HCT116 (cell line): ENCODE measurements at regions not wholly inside any gene's neighbourhood (a gene's known extent, or its start where the extent isn't known, plus 50 kb on each side); places are given as distances from the start of the nearest gene placed in this dataset.

Experiments used
- ATAC-seq: fragments of 200-7000 bp; cut with Tn5 transposase; 2 replicates; pipeline ENCODE4 v1.9.1; 2020; ENCODE audit warnings: mild to moderate bottlenecking, moderate library complexity
- BruUV-seq: library from RNA; stranded (reverse); fragments of 400-500 nt; replicated peaks from 2 replicates; lab custom pipeline; 2021; lab: Mats Ljungman, UMichigan
- CTCF ChIA-PET: fragments of 300-600 bp; sonication (Branson Sonifier 250); formaldehyde crosslinking; loops from one replicate; lab custom pipeline; 2021; ENCODE audit warnings: antibody characterized with exemption; lab: Charles Lee
- POLR2A ChIA-PET: fragments of 300-600, 350-600 bp; sonication (Branson Sonifier 250); formaldehyde crosslinking; loops from one replicate; lab custom pipeline; 2021; ENCODE audit warnings: antibody characterized with exemption; lab: Charles Lee
- RAD21 ChIA-PET, 2 experiments: fragments of 300-600 bp; sonication (Branson Sonifier 250); formaldehyde crosslinking; loops; one replicate each; lab custom pipeline; 2023; ENCODE audit warnings: low total read pairs in 2 of 2; ENCODE audit not compliant: uncharacterized antibody in 2 of 2, unreplicated experiment in 2 of 2, low non-redundant PET in 1 of 2; lab: Charles Lee
- DNase-seq: peaks from one replicate; pipeline ENCODE4 v3.0.0-alpha.2; 2010; ENCODE audit warnings: low read depth, low spot score
- H2AFZ ChIP-seq: fragments of 200-600 bp; shearing (Covaris generic), sonication (generic); 2 replicates; pipeline ENCODE4 v1.6.1; 2017; ENCODE audit warnings: low read depth, mixed run types, mixed read lengths, antibody characterized with exemption, low read length; ENCODE audit not compliant: poor library complexity, severe bottlenecking
- H3K27ac ChIP-seq: 2 replicates; pipeline ENCODE4 v1.5.1; 2012; ENCODE audit warnings: low read depth, low read length
- H3K27me3 ChIP-seq: fragments of 200-600 bp; sonication (generic); 2 replicates; pipeline ENCODE4 v1.6.1; 2016; ENCODE audit warnings: mixed run types, low read length, mixed read lengths; ENCODE audit not compliant: insufficient read depth
- H3K36me3 ChIP-seq, 2 experiments: fragments of 200-500 bp in 1 of 2; fragments of 200-600 bp in 1 of 2; sonication (Bioruptor generic) in 1 of 2; sonication (generic) in 1 of 2; 2 replicates each; pipeline versions ENCODE4 v1.5.1 to v1.6.1; 2014 to 2016; ENCODE audit warnings: low read length in 2 of 2, inconsistent platforms in 1 of 2, mixed read lengths in 1 of 2, mixed run types in 1 of 2; ENCODE audit not compliant: insufficient read depth in 2 of 2, control insufficient read depth in 1 of 2
- H3K4me1 ChIP-seq, 2 experiments: fragments of 200-600 bp in 1 of 2; sonication (generic) in 1 of 2; 2 replicates each; pipeline versions ENCODE4 v1.5.1 to v1.6.1; 2012 to 2017; ENCODE audit warnings: low read length in 2 of 2, inconsistent platforms in 1 of 2, mild to moderate bottlenecking in 1 of 2, mixed read lengths in 1 of 2, mixed run types in 1 of 2, moderate library complexity in 1 of 2; ENCODE audit not compliant: insufficient read depth in 2 of 2, control insufficient read depth in 1 of 2
- H3K4me2 ChIP-seq: fragments of 200-600 bp; sonication (generic); 2 replicates; pipeline ENCODE4 v1.6.1; 2017; ENCODE audit warnings: mixed run types, low read length, mixed read lengths
- H3K4me3 ChIP-seq, 2 experiments: fragments of 200-600 bp in 1 of 2; sonication (generic) in 1 of 2; replicated peaks in 1 of 2; 2 replicates each; pipeline ENCODE4 v1.5.1; 2011 to 2016; ENCODE audit warnings: low read length in 2 of 2, control low read depth in 1 of 2, low read depth in 1 of 2, mild to moderate bottlenecking in 1 of 2, mixed read lengths in 1 of 2, mixed run types in 1 of 2
- H3K79me2 ChIP-seq: fragments of 200-600 bp; sonication (generic); 2 replicates; pipeline ENCODE4 v1.6.1; 2017; ENCODE audit warnings: mild to moderate bottlenecking, mixed run types, low read length, moderate library complexity, mixed read lengths; ENCODE audit not compliant: insufficient read depth
- H3K9ac ChIP-seq: fragments of 200-600 bp; sonication (generic); 2 replicates; pipeline ENCODE4 v1.6.1; 2016; ENCODE audit warnings: low read length, mixed read lengths
- H3K9me2 ChIP-seq: fragments of 200-600 bp; sonication (generic), shearing (Covaris generic); 2 replicates; pipeline ENCODE4 v1.6.1; 2017; ENCODE audit warnings: mixed run types, mild to moderate bottlenecking, moderate library complexity; ENCODE audit not compliant: insufficient read depth
- H3K9me3 ChIP-seq, 2 experiments: fragments of 200-500 bp in 1 of 2; fragments of 200-600 bp in 1 of 2; sonication (Bioruptor generic) in 1 of 2; sonication (generic) in 1 of 2; 2 replicates each; pipeline ENCODE4 v1.6.1; 2014 to 2017; ENCODE audit warnings: low read length in 2 of 2, mixed read lengths in 2 of 2, inconsistent platforms in 1 of 2, low read depth in 1 of 2, mild to moderate bottlenecking in 1 of 2, mixed run types in 1 of 2, moderate library complexity in 1 of 2; ENCODE audit not compliant: control insufficient read depth in 1 of 2, insufficient read depth in 1 of 2
- H4K20me1 ChIP-seq: fragments of 200-600 bp; sonication (generic), shearing (Covaris generic); 2 replicates; pipeline ENCODE4 v1.6.1; 2017; ENCODE audit warnings: mixed run types, mild to moderate bottlenecking, moderate library complexity; ENCODE audit not compliant: insufficient read depth
- CEBPB ChIP-seq: IDR thresholded peaks from 2 replicates; pipeline ENCODE4 v1.6.1; 2012; ENCODE audit warnings: low read depth
- RAD21 ChIP-seq: IDR thresholded peaks from 2 replicates; pipeline ENCODE4 v1.6.1; 2012; ENCODE audit warnings: low read depth, mild to moderate bottlenecking
- SIN3A ChIP-seq: IDR thresholded peaks from 2 replicates; pipeline ENCODE4 v1.6.1; 2012; ENCODE audit warnings: low read depth
- SRF ChIP-seq: IDR thresholded peaks from 2 replicates; pipeline ENCODE4 v1.6.1; 2012; ENCODE audit warnings: low read depth
- ZNF274 ChIP-seq: fragments of 200-500 bp; sonication (Bioruptor generic); IDR thresholded peaks from 2 replicates; pipeline ENCODE4 v1.6.1; 2014; ENCODE audit warnings: mild to moderate bottlenecking, low read depth, low read length, inconsistent platforms
- intact Hi-C: fragments of 100-400 bp; cut with micrococcal nuclease; formaldehyde crosslinking; loops from 2 replicates; pipeline ENCODE4 v1.10.0; 2022
- TF ChIP-seq, protein P1 (sequence below): IDR thresholded peaks from 2 replicates; pipeline ENCODE4 v1.6.1; 2012
- TF ChIP-seq, protein P2 (sequence below), 3 experiments: fragments of 200-600 bp in 1 of 3; sonication (generic) in 1 of 3; IDR thresholded peaks in 2 of 3; conservative IDR thresholded peaks in 1 of 3; 2 replicates each; pipeline ENCODE4 v1.5.1; 2012 to 2017; ENCODE audit warnings: low read depth in 2 of 3, low read length in 2 of 3, antibody characterized with exemption in 1 of 3, borderline replicate concordance in 1 of 3, control low read depth in 1 of 3, mild to moderate bottlenecking in 1 of 3, mixed read lengths in 1 of 3, mixed run types in 1 of 3, moderate library complexity in 1 of 3; ENCODE audit not compliant: insufficient read depth in 1 of 3

DNA sequence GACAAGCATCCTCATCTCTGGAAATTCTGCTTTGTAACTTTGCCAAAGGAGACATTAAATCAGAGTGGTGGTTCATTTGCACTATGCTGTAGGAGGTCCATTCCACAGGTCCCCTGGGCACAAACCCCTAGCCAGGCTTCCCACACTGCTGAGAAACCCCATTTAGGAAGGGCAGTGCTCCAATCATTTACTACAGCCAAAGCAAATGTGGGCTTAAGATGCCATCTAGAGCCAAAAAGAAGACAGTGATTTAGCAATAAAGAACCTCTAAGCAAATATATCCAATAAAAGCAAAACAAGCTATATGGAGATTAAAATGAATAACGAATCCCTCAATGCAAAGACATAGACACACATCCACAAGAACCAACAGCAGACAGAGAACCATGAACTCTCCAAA is 129.0 kb upstream of the ALDH1B1 start:
- Histone ChIP-seq H4K20me1 (no peaks in the 10 kb centered on the region), H3K9me3 (peaks cover 0 to 4% of the 10 kb centered on the region in 2 experiments; a peak in 1 of 4 replicates), H2AFZ (peak overlapping the region; percentile 32), H3K79me2 (no peaks in the 10 kb centered on the region), H3K36me3 (no peaks in the 10 kb centered on the region), H3K27ac (no peak overlapping the region), H3K4me1 (no peaks in the 10 kb centered on the region), H3K27me3 (no peaks in the 10 kb centered on the region), H3K9ac (no peak overlapping the region), H3K9me2 (no peaks in the 10 kb centered on the region), H3K4me2 (no peak overlapping the region), H3K4me3 (no peak overlapping the region)
- peak; percentile 7 for DNase-seq
- intact Hi-C loops = loop anchor here (1.0 to 10.0 kb wide), 4 partner anchors 175 to 779 kb away; partner anchors contain the start of genes POLR1E and SLC25A51
- no TSS peak for BruUV-seq
- RAD21 ChIA-PET = interaction anchor here in 1 of 2 experiments (0.7 to 1.8 kb wide), 2 partner anchors 92 to 176 kb away, joined by 3 to 5 read pairs; no protein-coding TSS in a partner anchor
- CTCF ChIA-PET = interaction anchor here (0.6 to 3.6 kb wide), 15 partner anchors 9 to 1267 kb away, joined by 3 to 54 read pairs (median 3); partner anchors contain the start of genes EXOSC3 and TOMM5
- TF ChIP-seq ZNF274 (no peak), SRF (no peak), RAD21 (peak; percentile 86), CEBPB (peak; percentile 18; the same call in 1 of the 2 replicates), SIN3A (no peak)
- TF ChIP-seq, protein P1, sequence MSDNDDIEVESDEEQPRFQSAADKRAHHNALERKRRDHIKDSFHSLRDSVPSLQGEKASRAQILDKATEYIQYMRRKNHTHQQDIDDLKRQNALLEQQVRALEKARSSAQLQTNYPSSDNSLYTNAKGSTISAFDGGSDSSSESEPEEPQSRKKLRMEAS = no peak
- TF ChIP-seq, protein P2, sequence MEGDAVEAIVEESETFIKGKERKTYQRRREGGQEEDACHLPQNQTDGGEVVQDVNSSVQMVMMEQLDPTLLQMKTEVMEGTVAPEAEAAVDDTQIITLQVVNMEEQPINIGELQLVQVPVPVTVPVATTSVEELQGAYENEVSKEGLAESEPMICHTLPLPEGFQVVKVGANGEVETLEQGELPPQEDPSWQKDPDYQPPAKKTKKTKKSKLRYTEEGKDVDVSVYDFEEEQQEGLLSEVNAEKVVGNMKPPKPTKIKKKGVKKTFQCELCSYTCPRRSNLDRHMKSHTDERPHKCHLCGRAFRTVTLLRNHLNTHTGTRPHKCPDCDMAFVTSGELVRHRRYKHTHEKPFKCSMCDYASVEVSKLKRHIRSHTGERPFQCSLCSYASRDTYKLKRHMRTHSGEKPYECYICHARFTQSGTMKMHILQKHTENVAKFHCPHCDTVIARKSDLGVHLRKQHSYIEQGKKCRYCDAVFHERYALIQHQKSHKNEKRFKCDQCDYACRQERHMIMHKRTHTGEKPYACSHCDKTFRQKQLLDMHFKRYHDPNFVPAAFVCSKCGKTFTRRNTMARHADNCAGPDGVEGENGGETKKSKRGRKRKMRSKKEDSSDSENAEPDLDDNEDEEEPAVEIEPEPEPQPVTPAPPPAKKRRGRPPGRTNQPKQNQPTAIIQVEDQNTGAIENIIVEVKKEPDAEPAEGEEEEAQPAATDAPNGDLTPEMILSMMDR (IDR thresholded peaks at IDR 0.05 in 2 of 3, conservative IDR thresholded peaks at IDR 0.05 in 1 of 3; ENCODE audit: borderline replicate concordance in 1 of 3, insufficient read depth in 1 of 3, low read depth in 2 of 3, low read length in 2 of 3) = peak in 2 of 3 experiments; percentile 40 to 72; a peak in 3 of 6 replicates
- POLR2A ChIA-PET = no interaction called here
- peak; percentile 46; the same call in 1 of the 2 replicates for ATAC-seq
